Coronary artery (tissue), 2 donors: ENCODE measurements at regions not wholly inside any gene's neighbourhood (a gene's known extent, or its start where the extent isn't known, plus 50 kb on each side); places are given as distances from the start of the nearest gene placed in this dataset.

ENCODE experiments used
- DNase-seq: peaks from one replicate; pipeline ENCODE4 v3.0.0-alpha.2; 2017; ENCODE audit warnings: low spot score
- H3K27ac ChIP-seq, 2 donors: fragments of 200-600 bp; sonication (generic); one replicate each; pipeline ENCODE4 v1.5.1; 2016 to 2019
- H3K4me3 ChIP-seq: fragments of 200-600 bp; sonication (generic); 2 replicates; pipeline ENCODE4 v1.5.1; 2016; ENCODE audit warnings: mild to moderate bottlenecking, moderate library complexity
- TF ChIP-seq, protein P1 (sequence below): fragments of 200-600 bp; sonication (generic); IDR thresholded peaks from one replicate; pipeline ENCODE4 v1.5.1; 2019; ENCODE audit warnings: antibody characterized with exemption

DNA sequence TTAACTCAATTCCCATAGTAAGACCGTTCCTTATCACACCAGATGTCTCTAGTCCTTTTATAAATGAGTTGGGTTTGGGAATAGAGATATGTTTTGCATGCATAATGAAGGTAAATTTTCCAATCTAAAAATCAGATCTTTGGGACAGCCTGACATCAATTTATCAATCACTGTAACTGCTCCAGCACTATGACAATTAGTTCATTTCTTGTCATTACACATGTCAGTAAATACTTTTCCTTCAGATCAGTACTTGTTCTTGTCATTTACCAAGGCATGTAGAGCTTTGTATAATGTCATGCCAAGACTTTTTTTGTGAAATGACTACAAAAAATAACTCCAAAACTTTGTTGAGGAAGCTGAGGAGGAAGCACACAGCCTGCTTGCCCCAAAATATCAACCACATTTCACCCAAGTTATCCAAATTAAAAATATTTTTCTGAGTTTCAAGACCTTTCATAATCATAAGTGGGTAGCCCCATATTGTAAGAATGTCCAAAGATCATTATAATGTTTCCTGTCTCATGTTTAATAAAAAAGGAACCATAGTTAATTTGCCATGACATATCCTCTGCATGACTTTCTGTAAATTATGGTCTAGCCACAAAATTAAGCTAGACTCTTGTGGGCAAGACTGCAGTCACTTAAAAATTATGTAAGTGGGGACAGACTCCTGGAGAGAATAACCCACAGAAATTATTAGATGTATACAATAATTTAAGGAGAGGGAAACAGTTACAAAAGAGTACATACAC, 586.8 kb downstream of the TBC1D4 start:
- Histone ChIP-seq H3K4me3 (no peak overlapping the region), H3K27ac (no peak overlapping the region)
- TF ChIP-seq, protein P1, sequence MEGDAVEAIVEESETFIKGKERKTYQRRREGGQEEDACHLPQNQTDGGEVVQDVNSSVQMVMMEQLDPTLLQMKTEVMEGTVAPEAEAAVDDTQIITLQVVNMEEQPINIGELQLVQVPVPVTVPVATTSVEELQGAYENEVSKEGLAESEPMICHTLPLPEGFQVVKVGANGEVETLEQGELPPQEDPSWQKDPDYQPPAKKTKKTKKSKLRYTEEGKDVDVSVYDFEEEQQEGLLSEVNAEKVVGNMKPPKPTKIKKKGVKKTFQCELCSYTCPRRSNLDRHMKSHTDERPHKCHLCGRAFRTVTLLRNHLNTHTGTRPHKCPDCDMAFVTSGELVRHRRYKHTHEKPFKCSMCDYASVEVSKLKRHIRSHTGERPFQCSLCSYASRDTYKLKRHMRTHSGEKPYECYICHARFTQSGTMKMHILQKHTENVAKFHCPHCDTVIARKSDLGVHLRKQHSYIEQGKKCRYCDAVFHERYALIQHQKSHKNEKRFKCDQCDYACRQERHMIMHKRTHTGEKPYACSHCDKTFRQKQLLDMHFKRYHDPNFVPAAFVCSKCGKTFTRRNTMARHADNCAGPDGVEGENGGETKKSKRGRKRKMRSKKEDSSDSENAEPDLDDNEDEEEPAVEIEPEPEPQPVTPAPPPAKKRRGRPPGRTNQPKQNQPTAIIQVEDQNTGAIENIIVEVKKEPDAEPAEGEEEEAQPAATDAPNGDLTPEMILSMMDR, result no peak
- DNase-seq, result no peak

DNA sequence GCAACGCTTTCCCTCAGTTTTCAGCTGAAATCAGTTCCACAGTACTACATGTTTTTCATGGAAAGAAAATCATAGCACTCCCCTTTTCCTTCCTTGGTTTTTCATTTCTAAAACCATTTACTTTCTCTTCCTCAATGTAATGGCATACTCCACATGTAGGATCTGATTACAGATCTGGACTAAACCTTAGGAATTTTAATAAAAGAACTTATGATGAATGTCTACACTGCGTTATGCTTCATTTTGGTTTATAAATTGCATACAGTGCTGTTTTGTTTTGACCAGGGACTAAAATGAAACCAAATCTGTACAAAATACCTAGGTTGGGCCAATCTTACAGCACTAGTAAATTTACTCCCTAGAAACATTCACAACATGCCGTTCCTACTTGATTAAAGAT, 589.9 kb downstream of the TBC1D4 start:
- H3K4me3 ChIP-seq, result peak overlapping the region; percentile 25
- H3K27ac ChIP-seq, result no peak overlapping the region
- DNase-seq, result no peak
- TF ChIP-seq, protein P1, result no peak

DNA sequence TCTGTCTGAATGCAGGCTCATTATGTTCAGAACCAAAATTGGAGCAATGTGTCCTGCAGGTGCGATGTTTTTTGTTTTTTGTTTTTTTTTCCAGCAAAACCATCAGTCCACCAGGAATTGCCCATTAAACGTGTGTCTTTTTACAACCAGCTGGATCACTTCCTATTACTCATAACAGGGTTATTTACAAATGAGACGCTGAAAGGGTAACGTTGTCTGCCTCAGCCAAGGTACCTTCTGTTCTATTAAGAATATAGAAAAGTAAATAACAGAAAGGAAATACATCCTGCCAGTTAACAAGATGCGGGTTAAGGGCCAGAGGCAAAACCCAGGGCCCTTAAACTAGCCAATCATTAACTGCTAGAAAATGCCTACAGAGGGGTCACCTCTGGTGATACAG, 590.4 kb downstream of the TBC1D4 start:
- DNase-seq, result no peak
- H3K4me3 ChIP-seq, result no peak overlapping the region
- TF ChIP-seq, protein P1, result no peak
- no peak overlapping the region for H3K27ac ChIP-seq

DNA sequence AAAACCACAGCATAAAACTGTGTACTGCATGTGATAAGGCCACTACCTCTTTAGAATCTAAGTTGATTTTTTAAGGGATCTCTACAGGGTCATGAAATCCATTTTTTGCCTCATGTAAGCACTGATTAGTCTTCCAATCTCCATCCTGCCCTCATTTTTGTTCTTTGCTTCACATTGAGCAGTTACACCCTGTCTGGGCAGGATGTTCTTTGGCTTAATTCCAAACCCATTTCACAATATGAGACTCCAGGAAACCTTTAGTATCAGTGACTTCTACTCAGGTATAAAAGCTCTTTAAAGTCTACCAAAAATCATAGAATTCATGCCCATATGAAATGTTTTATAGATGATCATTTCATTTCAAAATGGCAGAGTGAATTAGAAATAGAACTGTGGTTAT, 592.6 kb downstream of the TBC1D4 start:
- Histone ChIP-seq H3K4me3 (no peak overlapping the region), H3K27ac (no peak overlapping the region)
- TF ChIP-seq, protein P1, result no peak
- no peak for DNase-seq

DNA sequence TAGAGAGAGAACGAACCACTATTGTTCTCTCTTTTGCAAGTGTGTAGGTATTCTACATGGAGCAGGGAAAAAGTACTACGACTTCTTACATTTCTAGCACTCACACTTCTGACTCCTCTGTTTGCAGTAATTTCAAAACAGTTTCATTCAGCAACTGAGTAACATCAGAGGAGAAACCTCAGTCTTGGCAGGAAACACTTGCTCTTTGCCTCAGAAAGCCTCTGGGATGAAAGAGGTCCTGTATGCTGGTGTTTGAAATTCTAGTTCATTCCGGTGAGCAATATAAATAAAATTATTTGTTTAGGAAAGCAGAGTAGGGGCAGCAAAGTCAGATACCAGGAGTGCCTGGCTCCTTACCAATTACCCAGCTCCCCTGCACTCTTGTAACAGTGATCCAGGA, 595.5 kb downstream of the TBC1D4 start:
- no peak overlapping the region for H3K27ac ChIP-seq
- no peak for DNase-seq
- H3K4me3 ChIP-seq, result no peak overlapping the region
- TF ChIP-seq, protein P1, result no peak

DNA sequence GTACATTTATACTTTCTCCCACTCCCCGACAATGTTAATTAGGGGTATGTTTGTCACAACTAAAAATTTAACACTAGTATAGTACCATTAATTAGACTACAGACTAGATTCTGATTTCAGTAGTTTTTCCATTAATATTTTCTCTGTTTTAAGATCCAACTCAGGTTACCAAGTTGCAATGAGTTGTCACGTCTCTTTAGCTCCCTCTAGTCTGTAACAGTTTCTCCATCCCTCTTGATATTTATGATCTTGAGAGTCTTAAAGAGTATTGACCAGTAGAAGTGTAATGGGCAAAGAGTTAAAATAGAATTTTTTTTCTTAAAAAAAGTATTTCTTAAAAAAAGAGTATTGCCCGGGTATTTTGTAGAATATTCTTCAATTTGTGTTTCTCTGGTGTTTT, 598.1 kb downstream of the TBC1D4 start:
- DNase-seq, result no peak
- no peak overlapping the region for H3K4me3 ChIP-seq
- TF ChIP-seq, protein P1, result no peak
- H3K27ac ChIP-seq, result no peak overlapping the region

DNA sequence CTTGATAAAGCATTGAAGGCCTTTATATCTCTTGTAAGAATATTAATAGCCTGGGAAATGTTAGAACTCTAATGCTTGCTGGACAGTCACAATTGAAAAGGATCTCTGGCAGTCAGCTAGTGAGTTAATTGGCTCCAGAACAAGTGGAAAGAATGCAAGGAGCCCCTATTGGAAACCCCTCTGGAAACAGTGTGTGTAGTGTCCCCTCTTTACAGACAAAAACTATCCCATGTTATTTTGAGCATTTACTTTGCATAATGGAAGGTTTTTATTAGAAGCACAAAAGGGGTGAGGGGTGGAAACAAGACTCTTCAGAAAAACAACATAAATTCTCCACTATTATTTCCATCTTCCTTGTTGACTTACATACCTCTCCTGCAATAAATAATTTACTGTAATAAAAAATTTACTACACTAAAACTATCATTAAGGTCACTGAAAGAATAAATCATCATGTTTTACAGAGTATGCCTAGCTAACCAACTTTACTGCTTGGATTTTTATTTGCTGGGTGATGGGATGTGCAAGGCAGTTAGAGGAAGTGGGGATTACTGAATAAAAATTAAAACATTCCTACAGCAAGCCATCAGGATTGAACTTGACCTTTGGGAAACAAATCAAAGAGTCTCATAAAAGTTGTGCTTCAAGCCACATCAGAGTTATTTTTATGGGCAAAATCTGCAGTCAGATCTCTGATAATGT, 610.4 kb downstream of the TBC1D4 start:
- H3K27ac ChIP-seq, result no peak overlapping the region
- DNase-seq, result no peak
- TF ChIP-seq, protein P1, result no peak
- no peak overlapping the region for H3K4me3 ChIP-seq
